IMR-90 (cell line): ENCODE measurements at regions not wholly inside any gene's neighbourhood (a gene's known extent, or its start where the extent isn't known, plus 50 kb on each side); places are given as distances from the start of the nearest gene placed in this dataset.

Experiments used
- BHLHE40 ChIP-seq: fragments of 150-350 bp; IDR thresholded peaks from 2 replicates; pipeline ENCODE4 v1.6.1; 2016; ENCODE audit warnings: mild to moderate bottlenecking, low read depth, low read length
- CHD1 ChIP-seq: IDR thresholded peaks from 2 replicates; pipeline ENCODE4 v1.6.1; 2012; ENCODE audit warnings: low read depth, low read length, improper control_type of control experiment
- FOS ChIP-seq: fragments of 150-350 bp; IDR thresholded peaks from 2 replicates; pipeline ENCODE4 v1.6.1; 2016; ENCODE audit warnings: low read depth, low read length
- MAFK ChIP-seq: IDR thresholded peaks from 2 replicates; pipeline ENCODE4 v1.6.1; 2012; ENCODE audit warnings: low read depth, low read length, improper control_type of control experiment
- MAZ ChIP-seq: IDR thresholded peaks from 2 replicates; pipeline ENCODE4 v1.6.1; 2012; ENCODE audit warnings: low read depth, mild to moderate bottlenecking, low read length, improper control_type of control experiment, moderate library complexity, borderline replicate concordance
- MXI1 ChIP-seq: IDR thresholded peaks from 2 replicates; pipeline ENCODE4 v1.6.1; 2012; ENCODE audit warnings: low read depth, mild to moderate bottlenecking, low read length, moderate library complexity, borderline replicate concordance
- POLR2A ChIP-seq: IDR thresholded peaks from 2 replicates; pipeline ENCODE4 v1.6.1; 2012; ENCODE audit warnings: mild to moderate bottlenecking, low read depth, low read length
- RAD21 ChIP-seq: IDR thresholded peaks from 2 replicates; pipeline ENCODE4 v1.6.1; 2012; ENCODE audit warnings: low read length, improper control_type of control experiment
- RCOR1 ChIP-seq: IDR thresholded peaks from 2 replicates; pipeline ENCODE4 v1.6.1; 2012; ENCODE audit warnings: mild to moderate bottlenecking, low read length, improper control_type of control experiment; ENCODE audit not compliant: insufficient replicate concordance
- RFX5 ChIP-seq: IDR thresholded peaks from 2 replicates; pipeline ENCODE4 v1.8.0; 2012; ENCODE audit warnings: low read depth, mild to moderate bottlenecking, low read length, moderate library complexity
- SMC3 ChIP-seq: fragments of 150-350 bp; IDR thresholded peaks from 2 replicates; pipeline ENCODE4 v1.6.1; 2016; ENCODE audit warnings: low read depth, mild to moderate bottlenecking, antibody characterized with exemption, low read length, moderate library complexity
- TF ChIP-seq, protein P1 (sequence below): conservative IDR thresholded peaks from 2 replicates; pipeline ENCODE4 v1.5.1; 2012; ENCODE audit warnings: mild to moderate bottlenecking, low read depth, low read length, improper control_type of control experiment
- TF ChIP-seq, protein P2 (sequence below): fragments of 150-350 bp; IDR thresholded peaks from 2 replicates; pipeline ENCODE4 v1.6.1; 2017; ENCODE audit warnings: mild to moderate bottlenecking, antibody characterized with exemption, low read length, low read depth
- TF ChIP-seq, protein P3 (sequence below): fragments of 150-350 bp; IDR thresholded peaks from 2 replicates; pipeline ENCODE4 v1.6.1; 2016; ENCODE audit warnings: low read depth, mild to moderate bottlenecking, low read length, moderate library complexity, borderline replicate concordance

DNA sequence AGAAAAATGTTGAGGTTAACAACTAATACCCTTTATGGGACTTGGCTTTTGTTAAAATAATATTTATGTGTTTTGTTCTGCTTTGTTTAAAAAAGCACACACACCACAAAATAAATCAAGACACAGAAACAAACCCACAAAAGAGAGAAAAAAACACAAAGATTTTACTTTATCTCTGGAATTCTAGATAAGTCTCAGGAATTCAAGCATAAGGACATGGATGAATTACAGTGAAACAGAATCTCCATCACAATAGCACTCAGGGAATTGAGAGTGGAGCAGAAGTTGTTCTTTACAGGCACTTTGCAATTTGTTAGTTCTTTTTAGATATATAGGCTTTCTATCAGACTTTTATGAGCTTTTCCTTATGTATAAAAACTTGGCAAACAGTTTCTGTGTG, 360.9 kb upstream of the ZC3H15 start:
- TF ChIP-seq POLR2A (no peak), BHLHE40 (no peak), MXI1 (no peak), RCOR1 (no peak), RAD21 (no peak), MAZ (no peak), FOS (no peak), MAFK (no peak), RFX5 (no peak), SMC3 (no peak), CHD1 (no peak)
- TF ChIP-seq, protein P1, sequence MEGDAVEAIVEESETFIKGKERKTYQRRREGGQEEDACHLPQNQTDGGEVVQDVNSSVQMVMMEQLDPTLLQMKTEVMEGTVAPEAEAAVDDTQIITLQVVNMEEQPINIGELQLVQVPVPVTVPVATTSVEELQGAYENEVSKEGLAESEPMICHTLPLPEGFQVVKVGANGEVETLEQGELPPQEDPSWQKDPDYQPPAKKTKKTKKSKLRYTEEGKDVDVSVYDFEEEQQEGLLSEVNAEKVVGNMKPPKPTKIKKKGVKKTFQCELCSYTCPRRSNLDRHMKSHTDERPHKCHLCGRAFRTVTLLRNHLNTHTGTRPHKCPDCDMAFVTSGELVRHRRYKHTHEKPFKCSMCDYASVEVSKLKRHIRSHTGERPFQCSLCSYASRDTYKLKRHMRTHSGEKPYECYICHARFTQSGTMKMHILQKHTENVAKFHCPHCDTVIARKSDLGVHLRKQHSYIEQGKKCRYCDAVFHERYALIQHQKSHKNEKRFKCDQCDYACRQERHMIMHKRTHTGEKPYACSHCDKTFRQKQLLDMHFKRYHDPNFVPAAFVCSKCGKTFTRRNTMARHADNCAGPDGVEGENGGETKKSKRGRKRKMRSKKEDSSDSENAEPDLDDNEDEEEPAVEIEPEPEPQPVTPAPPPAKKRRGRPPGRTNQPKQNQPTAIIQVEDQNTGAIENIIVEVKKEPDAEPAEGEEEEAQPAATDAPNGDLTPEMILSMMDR: no peak
- TF ChIP-seq, protein P2, sequence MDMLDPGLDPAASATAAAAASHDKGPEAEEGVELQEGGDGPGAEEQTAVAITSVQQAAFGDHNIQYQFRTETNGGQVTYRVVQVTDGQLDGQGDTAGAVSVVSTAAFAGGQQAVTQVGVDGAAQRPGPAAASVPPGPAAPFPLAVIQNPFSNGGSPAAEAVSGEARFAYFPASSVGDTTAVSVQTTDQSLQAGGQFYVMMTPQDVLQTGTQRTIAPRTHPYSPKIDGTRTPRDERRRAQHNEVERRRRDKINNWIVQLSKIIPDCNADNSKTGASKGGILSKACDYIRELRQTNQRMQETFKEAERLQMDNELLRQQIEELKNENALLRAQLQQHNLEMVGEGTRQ: no peak
- TF ChIP-seq, protein P3, sequence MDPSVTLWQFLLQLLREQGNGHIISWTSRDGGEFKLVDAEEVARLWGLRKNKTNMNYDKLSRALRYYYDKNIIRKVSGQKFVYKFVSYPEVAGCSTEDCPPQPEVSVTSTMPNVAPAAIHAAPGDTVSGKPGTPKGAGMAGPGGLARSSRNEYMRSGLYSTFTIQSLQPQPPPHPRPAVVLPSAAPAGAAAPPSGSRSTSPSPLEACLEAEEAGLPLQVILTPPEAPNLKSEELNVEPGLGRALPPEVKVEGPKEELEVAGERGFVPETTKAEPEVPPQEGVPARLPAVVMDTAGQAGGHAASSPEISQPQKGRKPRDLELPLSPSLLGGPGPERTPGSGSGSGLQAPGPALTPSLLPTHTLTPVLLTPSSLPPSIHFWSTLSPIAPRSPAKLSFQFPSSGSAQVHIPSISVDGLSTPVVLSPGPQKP: no peak
